Mesendoderm (in vitro differentiated cells): ENCODE measurements at regions not wholly inside any gene's neighbourhood (a gene's known extent, or its start where the extent isn't known, plus 50 kb on each side); places are given as distances from the start of the nearest gene placed in this dataset.
"Not testable (repeated sequence)": the region's sequence is repeated elsewhere in the genome, so short reads cannot be mapped to it uniquely, and the experiment has no call there.

Source experiments
- DNase-seq: peaks from one replicate; pipeline ENCODE4 v3.0.0; 2013
- H2AK5ac ChIP-seq: 2 replicates; pipeline ENCODE4 v1.6.1; 2013; ENCODE audit warnings: low read length, inconsistent platforms
- H2BK120ac ChIP-seq: 2 replicates; pipeline ENCODE4 v1.6.1; 2013; ENCODE audit warnings: low read depth, mild to moderate bottlenecking, low read length, moderate library complexity, mixed read lengths
- H2BK15ac ChIP-seq: replicated peaks from 2 replicates; pipeline ENCODE4 v1.6.1; 2013; ENCODE audit warnings: low read depth, mild to moderate bottlenecking, moderate library complexity
- H2BK5ac ChIP-seq: 2 replicates; pipeline ENCODE4 v1.6.1; 2013; ENCODE audit warnings: low read length, inconsistent platforms
- H3K18ac ChIP-seq: 2 replicates; pipeline ENCODE4 v1.6.1; 2013; ENCODE audit warnings: mild to moderate bottlenecking, low read length, mixed read lengths
- H3K23ac ChIP-seq: one replicate; pipeline ENCODE4 v1.6.1; 2013; ENCODE audit warnings: low read length
- H3K27ac ChIP-seq: 2 replicates; pipeline ENCODE4 v1.5.1; 2013; ENCODE audit warnings: low read depth, mild to moderate bottlenecking, inconsistent platforms, low read length, moderate library complexity
- H3K27me3 ChIP-seq: 2 replicates; pipeline ENCODE4 v1.6.1; 2013; ENCODE audit warnings: low read length, control low read depth, mild to moderate bottlenecking, inconsistent platforms; ENCODE audit not compliant: insufficient read depth, poor library complexity
- H3K36me3 ChIP-seq: 2 replicates; pipeline ENCODE4 v1.6.1; 2013; ENCODE audit warnings: low read length, inconsistent platforms; ENCODE audit not compliant: control insufficient read depth, insufficient read depth
- H3K4ac ChIP-seq: one replicate; pipeline ENCODE4 v1.6.1; 2013; ENCODE audit warnings: low read depth, mild to moderate bottlenecking, low read length, moderate library complexity
- H3K4me1 ChIP-seq: 2 replicates; pipeline ENCODE4 v1.6.1; 2013; ENCODE audit warnings: low read depth, low read length, inconsistent platforms; ENCODE audit not compliant: control insufficient read depth
- H3K4me2 ChIP-seq: 2 replicates; pipeline ENCODE4 v1.6.1; 2013; ENCODE audit warnings: low read length
- H3K4me3 ChIP-seq: 2 replicates; pipeline ENCODE4 v1.5.1; 2013; ENCODE audit warnings: mild to moderate bottlenecking, low read length
- H3K56ac ChIP-seq: one replicate; pipeline ENCODE4 v1.6.1; 2013; ENCODE audit warnings: low read length
- H3K79me1 ChIP-seq: 2 replicates; pipeline ENCODE4 v1.6.1; 2013; ENCODE audit warnings: low read length, inconsistent platforms
- H3K79me2 ChIP-seq: 2 replicates; pipeline ENCODE4 v1.6.1; 2013; ENCODE audit warnings: mild to moderate bottlenecking, low read length; ENCODE audit not compliant: control insufficient read depth, insufficient read depth
- H3K9ac ChIP-seq: 2 replicates; pipeline ENCODE4 v1.6.1; 2013; ENCODE audit warnings: low read length, inconsistent platforms
- H4K5ac ChIP-seq: one replicate; pipeline ENCODE4 v1.6.1; 2013; ENCODE audit warnings: low read length
- H4K8ac ChIP-seq: one replicate; pipeline ENCODE4 v1.6.1; 2013; ENCODE audit warnings: low read depth, mild to moderate bottlenecking, control low read depth, low read length, moderate library complexity
- WGBS: extraction: QIAGEN DNeasy Blood & Tissue Kit; methylation state at CpG from one replicate; pipeline ENCODE4 v1.1.7; 2013; ENCODE audit warnings: low lambda C conversion rate, missing lambda C conversion rate; ENCODE audit not compliant: insufficient coverage; ENCODE audit errors: extremely low coverage; 5-methylcytosine and 5-hydroxymethylcytosine counted together

DNA sequence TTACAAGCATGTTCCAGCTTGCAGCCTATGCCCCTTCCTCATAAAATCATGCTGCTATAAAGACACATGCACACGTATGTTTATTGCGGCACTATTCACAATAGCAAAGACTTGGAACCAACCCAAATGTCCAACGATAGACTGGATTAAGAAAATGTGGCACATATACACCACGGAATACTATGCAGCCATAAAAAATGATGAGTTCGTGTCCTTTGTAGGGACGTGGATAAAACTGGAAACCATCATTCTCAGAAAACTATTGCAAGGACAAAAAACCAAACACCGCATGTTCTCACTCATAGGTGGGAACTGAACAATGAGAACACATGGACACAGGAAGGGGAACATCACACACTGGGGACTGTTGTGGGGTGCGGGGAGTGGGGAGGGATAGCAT lies 75.3 kb upstream of the ZNF746 start:
- H2BK120ac ChIP-seq, H3K79me2 ChIP-seq, H3K4me3 ChIP-seq, H4K8ac ChIP-seq, H2AK5ac ChIP-seq, H3K4me1 ChIP-seq, H3K23ac ChIP-seq, H3K9ac ChIP-seq, H2BK5ac ChIP-seq, H3K56ac ChIP-seq, H3K4me2 ChIP-seq, H3K27ac ChIP-seq, H4K5ac ChIP-seq, H3K79me1 ChIP-seq, DNase-seq, H3K4ac ChIP-seq, H2BK15ac ChIP-seq, H3K36me3 ChIP-seq, H3K27me3 ChIP-seq, H3K18ac ChIP-seq: not testable (repeated sequence)
- no CpG with 5 or more reads among the region's 8 CpGs for WGBS

DNA sequence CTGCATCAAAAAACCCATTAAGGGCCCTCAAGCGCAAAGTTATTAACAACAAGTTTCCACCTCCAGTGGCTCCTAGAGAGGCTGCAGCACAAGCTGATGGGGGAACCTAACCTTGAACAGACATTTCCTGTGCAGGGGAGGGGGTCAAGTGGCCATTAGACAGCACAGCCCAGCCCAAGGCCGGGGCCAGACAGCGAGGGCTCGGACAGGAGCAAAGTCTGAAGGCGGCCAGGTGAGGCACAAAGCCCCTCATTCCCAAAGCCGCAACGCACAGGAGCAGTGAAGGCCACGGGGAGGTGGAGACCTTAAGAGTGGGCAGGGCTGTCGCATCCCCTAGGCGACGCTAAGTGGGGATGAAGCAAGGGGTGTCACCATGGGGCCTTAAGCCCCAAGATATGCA lies 73.2 kb upstream of the ZNF746 start:
- Histone ChIP-seq H3K79me2 (no peaks in the 10 kb centered on the region), H2BK5ac (no peak overlapping the region), H3K4me3 (no peak overlapping the region), H3K27me3 (no peaks in the 10 kb centered on the region), H3K4ac (no peak overlapping the region), H3K56ac (no peak overlapping the region), H3K4me1 (no peaks in the 10 kb centered on the region), H4K5ac (no peak overlapping the region), H2BK120ac (no peak overlapping the region), H3K18ac (no peak overlapping the region), H3K36me3 (no peaks in the 10 kb centered on the region), H4K8ac (no peak overlapping the region), H2AK5ac (no peak overlapping the region), H3K9ac (no peak overlapping the region), H3K4me2 (no peak overlapping the region), H3K79me1 (peaks cover 1% of the 10 kb centered on the region), H3K27ac (no peak overlapping the region), H2BK15ac (no peak overlapping the region), H3K23ac (no peak overlapping the region)
- no CpG with 5 or more reads among the region's 11 CpGs for WGBS
- DNase-seq: no peak

DNA sequence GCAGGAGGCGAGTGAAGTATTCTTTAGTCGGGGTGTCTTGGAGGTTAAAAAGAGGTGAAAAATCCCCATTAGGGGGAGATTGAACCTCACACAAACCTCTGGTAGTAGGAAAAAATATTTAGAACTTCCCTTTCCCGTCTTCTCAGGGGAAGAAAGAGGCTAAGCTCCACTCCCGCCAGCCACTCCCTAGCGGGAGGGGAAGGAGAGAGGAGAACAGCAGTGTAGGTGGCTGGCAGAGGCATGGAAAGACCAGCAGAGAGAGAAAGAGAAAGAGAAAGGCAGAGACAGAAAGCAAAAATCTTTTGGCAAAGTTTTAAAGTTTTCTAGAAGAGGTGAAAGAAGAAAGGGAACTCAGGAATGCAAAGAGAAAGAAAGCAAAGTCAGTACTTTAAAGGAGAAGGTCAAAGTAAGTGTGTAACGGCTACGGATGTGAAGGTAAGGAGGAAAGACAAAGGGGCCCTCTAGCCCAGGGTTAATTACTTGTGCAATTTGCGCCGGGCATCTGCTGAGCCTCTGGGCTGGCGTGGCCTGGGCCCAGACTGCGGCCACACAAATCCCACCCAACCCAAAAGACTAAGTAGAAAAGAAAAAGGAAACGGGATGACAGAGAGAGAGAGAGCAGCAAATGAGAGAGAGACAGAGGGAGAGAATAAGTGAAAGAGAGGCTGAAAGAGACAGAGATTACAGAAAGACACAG lies 72.3 kb upstream of the ZNF746 start:
- no peak overlapping the region for H4K8ac ChIP-seq
- no peaks in the 10 kb centered on the region for H3K36me3 ChIP-seq
- no peaks in the 10 kb centered on the region for H3K27me3 ChIP-seq
- no peak overlapping the region for H3K4me3 ChIP-seq
- no peaks in the 10 kb centered on the region for H3K79me2 ChIP-seq
- no peak overlapping the region for H2BK15ac ChIP-seq
- no peak overlapping the region for H3K9ac ChIP-seq
- peaks cover 1% of the 10 kb centered on the region for H3K79me1 ChIP-seq
- H3K4me1 ChIP-seq: no peaks in the 10 kb centered on the region
- no peak overlapping the region for H4K5ac ChIP-seq
- H3K23ac ChIP-seq: no peak overlapping the region
- H3K4ac ChIP-seq: no peak overlapping the region
- no peak overlapping the region for H3K4me2 ChIP-seq
- H2BK120ac ChIP-seq: no peak overlapping the region
- H2BK5ac ChIP-seq: no peak overlapping the region
- no peak overlapping the region for H3K18ac ChIP-seq
- H3K56ac ChIP-seq: no peak overlapping the region
- no peak for DNase-seq
- no peak overlapping the region for H3K27ac ChIP-seq
- no CpG with 5 or more reads among the region's 12 CpGs for WGBS
- no peak overlapping the region for H2AK5ac ChIP-seq

DNA sequence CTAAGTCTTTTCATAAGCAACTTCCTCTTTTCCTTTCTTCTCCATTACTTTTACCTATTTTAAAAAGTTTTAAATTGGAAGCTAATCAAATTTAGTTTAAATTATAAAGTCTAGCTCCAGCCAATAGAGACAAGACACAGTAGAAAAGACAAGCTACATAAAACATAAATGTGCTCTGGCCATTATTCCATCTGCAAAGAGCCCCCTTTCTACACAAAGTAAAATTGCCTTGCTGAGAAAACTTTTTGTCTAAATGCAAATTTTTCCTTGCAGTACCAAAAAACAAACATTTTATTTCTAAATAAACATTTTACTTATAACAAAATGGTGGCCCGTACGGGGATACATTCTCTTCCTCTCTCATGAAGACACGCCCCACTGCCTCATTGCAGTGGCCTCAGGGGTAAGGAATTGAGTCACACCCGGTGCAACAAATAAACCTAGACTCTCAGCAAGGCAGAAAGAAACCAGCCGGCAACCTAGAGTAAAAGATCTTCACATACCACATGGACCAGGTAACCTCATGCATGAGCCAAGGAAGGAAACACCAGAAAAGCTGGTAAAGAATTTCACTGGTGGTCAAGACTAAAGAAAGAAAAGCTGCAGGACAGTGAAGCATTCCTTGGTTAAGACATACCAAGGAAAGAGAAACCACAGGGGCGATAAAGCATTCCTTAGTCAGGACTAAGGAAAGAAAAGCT lies 71.6 kb upstream of the ZNF746 start:
- H4K8ac ChIP-seq: no peak overlapping the region
- no peaks in the 10 kb centered on the region for H3K27me3 ChIP-seq
- no peak overlapping the region for H2BK120ac ChIP-seq
- no peak overlapping the region for H4K5ac ChIP-seq
- H3K4ac ChIP-seq: no peak overlapping the region
- H3K23ac ChIP-seq: no peak overlapping the region
- WGBS: no CpG with 5 or more reads among the region's 6 CpGs
- no peak overlapping the region for H2BK15ac ChIP-seq
- H3K79me1 ChIP-seq: peaks cover 1% of the 10 kb centered on the region
- no peak overlapping the region for H3K4me2 ChIP-seq
- H3K56ac ChIP-seq: no peak overlapping the region
- H3K36me3 ChIP-seq: no peaks in the 10 kb centered on the region
- peak; percentile 16 for DNase-seq
- H3K4me1 ChIP-seq: no peaks in the 10 kb centered on the region
- no peak overlapping the region for H2BK5ac ChIP-seq
- no peak overlapping the region for H3K27ac ChIP-seq
- no peak overlapping the region for H3K9ac ChIP-seq
- no peak overlapping the region for H3K18ac ChIP-seq
- no peak overlapping the region for H2AK5ac ChIP-seq
- H3K4me3 ChIP-seq: no peak overlapping the region
- H3K79me2 ChIP-seq: no peaks in the 10 kb centered on the region

DNA sequence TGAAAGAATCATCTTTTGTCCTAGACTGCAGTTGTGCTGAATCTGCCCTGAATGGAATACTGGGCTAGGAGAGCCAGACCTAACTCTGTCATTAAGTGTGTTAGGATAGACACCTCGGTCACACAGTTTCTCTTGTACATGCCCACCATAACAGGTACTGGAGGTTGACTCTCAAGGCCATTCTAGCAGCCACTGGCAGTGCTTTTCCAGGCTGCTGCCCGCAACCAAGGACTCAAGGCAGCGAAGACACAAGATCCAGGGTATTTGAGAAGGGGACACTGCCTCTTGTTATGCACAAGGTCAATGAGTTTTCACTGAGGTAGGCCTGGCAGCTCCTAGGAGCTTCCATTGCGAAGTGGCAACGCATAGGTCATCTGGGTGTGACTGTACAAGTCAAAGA lies 70.6 kb upstream of the ZNF746 start:
- no peak overlapping the region for H3K4me2 ChIP-seq
- H4K5ac ChIP-seq: no peak overlapping the region
- no peak overlapping the region for H3K56ac ChIP-seq
- no peak overlapping the region for H3K4me3 ChIP-seq
- no peak overlapping the region for H3K4ac ChIP-seq
- DNase-seq: no peak
- no peak overlapping the region for H3K9ac ChIP-seq
- H3K79me1 ChIP-seq: peaks cover 1% of the 10 kb centered on the region
- no peak overlapping the region for H4K8ac ChIP-seq
- H3K4me1 ChIP-seq: no peaks in the 10 kb centered on the region
- no peak overlapping the region for H3K18ac ChIP-seq
- no CpG with 5 or more reads among the region's 5 CpGs for WGBS
- H3K23ac ChIP-seq: no peak overlapping the region
- H2BK120ac ChIP-seq: no peak overlapping the region
- no peak overlapping the region for H2BK15ac ChIP-seq
- no peak overlapping the region for H3K27ac ChIP-seq
- no peaks in the 10 kb centered on the region for H3K36me3 ChIP-seq
- H2BK5ac ChIP-seq: no peak overlapping the region
- no peaks in the 10 kb centered on the region for H3K27me3 ChIP-seq
- H3K79me2 ChIP-seq: no peaks in the 10 kb centered on the region
- H2AK5ac ChIP-seq: no peak overlapping the region
